Testis (tissue), 2 donors: ENCODE measurements at regions not wholly inside any gene's neighbourhood (a gene's known extent, or its start where the extent isn't known, plus 50 kb on each side); places are given as distances from the start of the nearest gene placed in this dataset.

Experiments used
- CTCF ChIP-seq, 3 experiments: fragments of 450-650 bp in 2 of 3; fragments of 200-600 bp in 1 of 3; sonication (generic) in 1 of 3; IDR thresholded peaks; one replicate each; pipeline ENCODE4 v1.5.1; 2016 to 2019; ENCODE audit warnings: antibody characterized with exemption in 3 of 3, mild to moderate bottlenecking in 2 of 3, moderate library complexity in 1 of 3
- POLR2A ChIP-seq: fragments of 450-650 bp; IDR thresholded peaks from one replicate; pipeline ENCODE4 v1.6.1; 2017; ENCODE audit warnings: antibody characterized with exemption, mild to moderate bottlenecking, moderate library complexity

- no peak for TF ChIP-seq CTCF (IDR thresholded peaks at IDR 0.05)
- TF ChIP-seq POLR2A, result no peak
Measured at GRCh38 chr16:50909831-50910735, 168.2 kb downstream of the CYLD start.
